Stromal cell of bone marrow (primary cell): ENCODE measurements at regions not wholly inside any gene's neighbourhood (a gene's known extent, or its start where the extent isn't known, plus 50 kb on each side); places are given as distances from the start of the nearest gene placed in this dataset.

Experiments used
- DNase-seq: peaks from one replicate; pipeline ENCODE4 v3.0.0-alpha.2; 2012; ENCODE audit warnings: low read depth

- DNase-seq: no peak
Measured at GRCh38 chr16:85327731-85328675, 215.7 kb upstream of the CIBAR2 start.

DNA sequence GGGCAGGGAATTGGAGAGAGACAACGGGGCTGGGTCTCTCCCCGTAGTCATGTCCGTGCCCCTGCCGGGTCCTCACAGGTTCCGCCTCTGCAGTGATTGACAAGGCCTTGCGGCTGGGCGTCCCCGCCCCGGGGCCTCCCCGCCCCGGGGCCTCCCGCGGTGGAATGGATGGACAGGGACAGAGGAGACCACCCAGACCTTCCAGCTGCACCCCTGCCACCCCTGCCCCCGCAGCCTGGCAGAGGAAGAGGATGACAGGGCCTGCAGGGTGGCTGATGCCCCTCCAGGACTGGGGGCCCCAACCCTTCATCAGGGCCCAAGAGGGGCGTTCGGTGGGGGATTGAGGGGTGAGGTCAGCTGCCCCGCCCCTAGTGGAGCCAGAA lies 216.4 kb upstream of the CIBAR2 start:
- no peak for DNase-seq

- no peak for DNase-seq
Measured at GRCh38 chr16:85329059-85329812, 217.0 kb upstream of the CIBAR2 start.

DNA sequence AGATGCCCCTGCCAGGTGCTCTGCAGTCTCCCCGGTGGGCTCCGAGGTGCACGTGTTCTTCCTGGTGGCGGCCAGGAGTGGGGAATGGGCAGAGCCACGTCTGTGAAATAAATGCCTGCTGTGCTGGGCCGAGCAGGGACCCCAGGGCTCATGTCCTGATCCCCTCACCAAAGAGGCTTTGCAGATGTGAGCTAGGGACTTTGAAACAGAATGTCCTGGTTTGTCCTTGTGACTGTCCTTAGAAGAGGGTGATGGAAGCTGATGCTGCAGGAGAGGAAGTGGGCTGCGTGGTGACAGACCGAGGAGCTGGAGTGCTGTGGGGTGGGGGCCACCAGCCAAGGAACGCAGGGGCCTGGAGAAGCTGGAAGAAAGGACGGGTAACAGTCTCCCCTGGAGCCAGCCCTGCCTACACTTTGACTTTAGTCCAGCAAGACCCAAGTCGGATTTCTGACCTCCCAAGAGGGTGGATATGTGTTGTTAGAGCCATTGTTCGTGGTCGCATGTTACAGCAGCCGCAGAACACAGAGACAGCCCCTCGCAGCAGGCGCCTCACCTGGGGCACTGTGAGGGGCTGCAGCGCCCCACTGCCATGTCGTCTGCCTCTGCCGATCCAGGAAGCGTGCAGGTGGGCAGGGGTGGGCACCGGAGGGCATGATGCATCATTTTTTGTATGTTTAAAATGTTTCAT lies 217.9 kb upstream of the CIBAR2 start:
- no peak for DNase-seq

DNA sequence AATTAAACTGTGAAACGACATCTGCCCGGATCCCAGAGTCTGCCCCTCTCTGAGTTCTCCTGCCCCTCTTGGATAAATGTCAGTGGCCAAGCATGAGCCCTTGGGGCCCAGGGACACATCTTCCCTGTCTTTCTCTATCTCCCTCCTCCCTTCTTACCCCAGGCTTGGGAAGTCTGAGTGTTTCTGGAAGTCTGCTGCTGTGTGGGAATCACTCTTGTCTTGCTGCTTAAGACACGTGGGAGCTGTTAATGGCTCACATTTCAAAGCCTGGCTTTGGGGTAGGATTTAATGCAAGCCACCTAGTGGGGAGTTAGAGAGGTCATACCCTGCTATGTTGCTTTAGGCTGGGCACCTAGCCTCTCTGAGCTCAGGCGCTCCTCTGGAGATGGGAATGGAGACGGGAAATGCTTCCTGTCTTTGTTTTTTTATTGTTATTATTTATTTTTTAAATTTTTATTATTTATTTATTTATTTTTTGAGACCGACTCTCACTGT lies 218.5 kb upstream of the CIBAR2 start:
- DNase-seq: peak; percentile 84

DNA sequence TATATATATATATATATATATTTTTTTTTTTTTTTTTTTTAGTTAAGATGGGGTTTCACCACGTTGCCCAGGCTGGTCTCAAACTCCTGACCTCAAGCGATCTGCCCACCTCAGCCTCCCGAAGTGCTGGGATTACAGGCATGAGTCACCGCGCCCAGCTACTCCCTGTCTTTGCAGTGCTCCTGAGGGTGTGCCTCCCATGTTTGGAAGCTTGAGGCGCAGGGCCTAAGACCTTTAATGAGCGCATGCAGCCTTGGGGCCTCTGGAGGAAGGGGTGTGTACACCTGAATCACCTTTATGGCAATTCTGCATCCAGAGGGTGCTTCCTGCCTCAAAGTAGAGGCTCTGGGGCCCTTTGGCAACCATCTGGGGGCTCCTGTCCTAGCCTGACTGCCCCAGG lies 219.4 kb upstream of the CIBAR2 start:
- no peak for DNase-seq

DNA sequence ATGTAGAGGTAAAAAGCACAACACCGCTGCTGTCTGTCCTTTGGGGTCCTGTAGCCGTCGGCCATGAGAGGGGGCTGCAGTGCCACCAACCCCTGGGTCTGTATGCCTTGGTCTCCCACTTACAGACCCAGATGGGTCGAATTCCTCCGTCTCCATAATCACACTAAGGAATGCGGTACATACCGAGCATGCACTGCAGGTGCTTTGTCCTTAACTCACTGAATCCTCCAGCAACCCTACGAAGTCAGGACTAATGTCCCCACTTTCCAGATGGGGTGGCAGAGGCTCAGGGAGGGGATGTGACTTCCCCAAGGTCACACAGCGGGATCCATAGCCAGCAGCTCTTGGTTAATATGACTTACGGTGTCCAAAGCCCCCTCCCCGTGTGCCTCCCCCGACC lies 219.9 kb upstream of the CIBAR2 start:
- no peak for DNase-seq

GRCh38 chr16:85333337-85333736 lies 221.1 kb upstream of the CIBAR2 start:
- DNase-seq: no peak

DNA sequence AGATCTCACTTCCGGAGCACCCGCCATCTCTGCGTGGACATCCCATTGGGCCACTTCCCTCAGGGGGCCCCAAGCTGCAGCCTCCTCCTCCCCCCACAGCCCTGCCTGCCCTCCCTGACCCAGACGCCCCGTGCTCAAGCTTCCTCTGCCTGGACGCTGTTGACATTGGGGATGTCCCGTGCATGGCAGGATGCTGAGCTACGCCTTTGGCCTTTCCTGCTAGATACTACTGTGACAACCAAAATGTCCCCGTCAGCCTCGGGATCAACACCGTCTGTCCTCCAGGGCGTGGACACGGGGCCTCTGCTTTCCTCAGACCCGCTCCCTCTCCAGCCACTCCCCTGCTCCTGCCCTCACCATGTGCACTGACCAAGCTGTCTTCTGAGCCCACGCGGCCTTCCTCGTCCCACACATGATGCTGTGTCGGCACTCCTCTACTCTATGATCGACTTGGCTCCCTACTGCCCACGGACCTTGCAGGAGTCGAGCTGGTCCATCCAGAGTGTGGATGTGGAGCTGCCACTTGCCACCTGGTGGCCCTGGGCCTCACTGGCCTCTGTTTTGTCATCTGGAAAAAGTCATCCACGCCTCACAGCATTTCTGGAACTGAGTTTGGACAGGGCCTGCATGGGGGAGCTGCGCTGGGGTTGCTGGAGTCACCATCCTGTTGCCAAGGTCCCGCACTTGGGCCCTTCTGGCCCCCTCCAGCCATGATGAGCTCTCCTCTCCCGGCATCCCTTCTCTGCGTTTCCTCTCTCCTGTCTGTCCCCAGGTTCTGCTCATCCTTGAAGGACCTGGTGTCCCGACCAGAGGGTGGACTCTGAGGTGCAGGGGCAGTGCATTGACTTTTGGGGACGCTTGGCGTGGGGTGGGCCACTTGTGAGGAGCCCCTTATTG lies 221.7 kb upstream of the CIBAR2 start:
- DNase-seq: no peak

DNA sequence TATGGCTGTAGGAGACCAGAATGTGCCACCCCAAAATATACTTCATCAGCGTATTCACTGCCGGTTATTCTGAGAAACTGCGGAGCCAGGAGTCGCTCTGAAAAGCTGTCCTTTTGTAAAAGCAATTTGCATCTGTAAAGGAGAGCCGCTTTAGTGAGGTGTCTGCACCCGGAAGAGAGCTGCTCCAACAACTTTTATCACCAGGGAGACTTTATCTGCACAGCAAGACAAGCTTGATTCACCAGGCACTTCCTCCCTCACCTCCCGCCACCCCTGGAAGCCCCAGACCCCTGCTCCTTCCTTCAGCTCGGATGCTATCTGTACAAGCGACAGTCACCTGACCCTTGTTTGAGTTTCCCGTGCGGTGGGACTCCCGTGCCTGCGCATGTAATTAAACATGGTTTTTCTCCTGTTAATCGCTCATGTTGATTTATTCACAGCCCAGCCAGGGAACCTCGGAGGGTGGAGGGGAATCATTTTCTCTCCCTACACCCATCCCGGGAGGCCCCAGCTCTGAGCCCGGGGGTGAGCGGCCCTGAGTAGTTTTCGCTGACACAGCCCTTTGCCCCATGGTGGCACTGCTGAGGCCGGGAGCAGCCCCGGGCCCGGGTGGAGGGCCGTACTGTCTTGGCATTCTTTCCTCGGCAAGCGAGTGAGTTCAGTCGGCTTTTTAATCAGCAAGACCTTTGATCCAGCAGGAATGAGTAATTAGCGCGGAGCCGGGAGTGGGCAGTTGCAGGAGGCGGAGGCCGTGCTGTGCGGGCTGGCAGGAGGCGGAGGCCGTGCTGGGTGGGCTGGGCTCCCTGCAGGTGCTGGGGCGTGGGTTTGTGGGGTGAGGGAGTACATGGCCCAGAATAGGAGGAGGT lies 222.7 kb upstream of the CIBAR2 start:
- no peak for DNase-seq

DNA sequence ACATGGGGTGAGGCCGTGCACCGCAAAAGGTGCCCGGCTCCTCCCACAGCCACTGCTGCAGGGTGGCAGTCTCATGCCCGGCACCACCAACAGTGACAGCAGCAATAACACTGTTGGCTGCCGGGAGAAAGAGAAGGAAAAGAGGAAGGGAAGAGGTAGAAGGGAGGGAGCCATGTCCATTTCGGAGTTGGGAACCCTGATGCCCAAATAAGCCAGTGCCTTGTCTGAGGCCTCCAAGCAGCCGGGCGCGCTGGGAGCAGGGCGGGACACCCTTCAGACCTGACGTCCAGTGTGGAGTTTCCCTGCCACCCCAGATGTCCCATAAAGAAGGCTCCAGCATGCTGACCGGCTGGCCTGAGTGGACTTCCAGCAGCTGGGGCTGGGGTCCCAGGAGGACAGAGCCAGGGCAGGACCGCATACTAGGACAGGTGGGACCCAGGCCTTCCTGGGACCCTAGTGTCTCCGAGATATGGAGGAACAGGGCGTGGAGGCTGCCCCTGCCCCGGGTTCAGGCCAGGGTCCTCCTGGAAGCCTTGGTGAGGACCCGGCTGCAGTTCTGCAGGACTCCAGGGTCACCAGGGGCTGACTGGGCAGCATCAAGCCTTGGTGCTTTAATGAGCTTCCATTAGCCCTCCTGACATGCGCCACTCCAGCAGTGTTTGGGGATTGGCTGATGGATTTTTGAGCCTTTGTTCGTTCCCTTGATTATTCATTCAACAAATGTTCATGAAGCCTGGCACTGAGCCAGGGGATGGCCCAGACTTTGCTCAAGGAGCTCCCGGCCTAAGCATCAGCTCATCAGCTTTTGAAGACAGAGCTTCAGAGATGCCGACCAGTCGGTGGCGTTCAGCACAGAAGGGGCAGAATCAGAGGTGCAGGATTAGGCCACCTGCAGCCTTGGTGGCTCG lies 223.6 kb upstream of the CIBAR2 start:
- DNase-seq: no peak

DNA sequence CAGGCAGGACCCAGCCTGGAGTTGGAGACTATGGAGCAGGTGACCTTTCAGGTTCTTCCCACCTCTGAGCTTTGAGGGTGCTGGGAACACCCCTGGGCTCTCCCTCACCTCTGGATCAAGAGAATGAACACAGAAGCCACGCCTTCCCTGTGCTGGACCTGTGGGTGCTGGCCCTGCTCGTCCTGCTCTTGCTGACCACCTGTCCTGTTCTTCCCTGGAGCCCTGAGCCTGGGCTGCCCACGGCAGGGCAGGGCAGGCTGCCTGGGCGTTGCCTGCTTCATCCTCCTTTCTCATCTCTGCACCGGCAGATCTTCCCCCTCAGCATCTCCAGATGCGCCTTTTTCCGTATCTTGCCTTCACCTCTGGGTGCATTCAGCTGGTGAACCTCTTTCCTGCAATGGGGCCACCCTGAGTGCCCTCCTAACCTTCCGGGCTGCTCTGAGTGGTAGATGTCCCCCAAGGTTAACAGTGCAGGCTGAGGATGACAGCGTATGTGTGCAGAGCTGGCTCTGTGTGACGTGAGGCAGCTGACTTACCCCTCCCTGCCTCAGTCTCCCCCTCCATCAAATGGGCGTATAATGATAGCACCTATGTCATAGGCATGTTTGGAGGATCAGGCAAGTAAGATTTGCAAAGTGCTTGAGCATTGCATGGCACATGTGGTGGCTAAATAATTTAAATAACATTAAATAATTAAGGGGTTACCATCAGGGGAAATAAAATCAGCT lies 225.8 kb upstream of the CIBAR2 start:
- DNase-seq: no peak

DNA sequence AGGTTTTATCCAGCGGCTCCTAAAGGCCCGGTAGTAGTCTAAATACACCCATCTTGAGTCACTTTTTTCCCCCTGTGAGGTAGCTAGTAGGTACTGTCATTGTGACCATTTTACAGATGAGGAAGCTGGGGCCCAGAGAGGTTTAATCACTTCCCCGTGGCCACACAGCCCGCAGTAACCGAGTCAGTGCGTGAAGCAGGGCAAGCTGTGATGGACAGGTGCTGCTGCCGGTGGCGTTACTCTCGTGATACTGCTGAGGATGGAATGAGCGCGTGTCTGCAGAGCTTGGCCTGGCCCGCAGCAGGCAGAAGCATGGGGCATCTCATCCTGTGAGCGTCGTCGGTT lies 226.3 kb upstream of the CIBAR2 start:
- no peak for DNase-seq

DNA sequence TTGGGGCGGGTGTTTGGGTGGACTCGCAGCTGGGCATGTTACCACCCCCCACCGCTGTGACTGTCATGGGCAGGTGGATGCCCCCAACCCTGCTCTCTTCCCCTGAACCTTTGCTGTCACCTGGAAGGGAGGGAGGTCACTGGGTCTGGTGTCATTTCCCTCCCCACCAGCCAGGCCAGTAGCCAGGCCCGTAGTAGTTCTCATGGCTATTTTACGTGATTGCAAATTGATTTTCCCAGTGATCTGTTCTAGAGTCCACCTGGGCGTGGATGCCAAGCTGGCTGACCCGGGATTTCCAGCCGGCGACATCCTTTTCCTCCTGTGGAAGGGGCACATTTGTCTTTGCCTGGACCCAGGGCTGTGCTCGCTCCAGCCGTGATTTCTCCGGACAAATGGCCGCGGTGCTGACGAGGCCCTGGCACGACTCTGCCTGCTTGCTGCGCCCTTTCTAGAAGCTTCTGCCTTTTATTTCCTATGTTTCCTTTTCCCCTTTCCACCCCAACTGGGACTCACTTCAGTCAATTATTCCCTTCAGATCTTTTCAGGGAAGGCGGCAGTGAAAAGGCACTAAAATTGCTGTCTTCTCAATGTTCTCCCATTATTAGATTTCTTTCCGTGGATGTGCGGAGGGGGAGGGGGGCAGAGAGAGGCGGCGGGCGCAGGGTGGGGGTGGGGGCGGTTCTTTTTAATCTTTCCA lies 226.9 kb upstream of the CIBAR2 start:
- DNase-seq: no peak

- no peak for DNase-seq
Measured at GRCh38 chr16:85341972-85342695, 229.9 kb upstream of the CIBAR2 start.

GRCh38 chr16:85344502-85345128 lies 232.3 kb upstream of the CIBAR2 start:
- no peak for DNase-seq

DNA sequence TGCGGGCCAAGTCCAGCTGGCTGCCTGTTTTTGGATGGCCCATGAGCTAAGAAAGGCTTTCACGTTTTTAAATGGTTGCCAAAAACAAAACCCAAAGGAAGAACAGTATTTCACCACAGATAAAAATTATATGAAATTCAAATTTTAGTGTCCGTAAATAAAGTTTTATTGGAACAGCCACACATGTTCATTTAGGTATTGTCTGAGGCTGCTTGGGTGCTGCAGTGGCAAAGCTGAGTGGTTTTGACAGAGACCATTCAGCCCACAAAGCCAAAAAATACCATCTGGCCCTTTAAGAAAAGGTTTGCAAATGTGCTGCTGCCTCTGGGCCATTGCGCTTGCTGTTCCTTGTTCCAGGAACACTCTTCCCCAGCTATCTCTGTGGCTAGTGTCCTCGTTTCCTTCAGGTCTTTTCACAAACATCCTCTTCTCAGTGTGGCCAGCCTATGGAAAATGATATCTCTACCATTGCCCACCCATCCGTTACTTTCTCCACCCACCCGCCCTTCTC lies 232.9 kb upstream of the CIBAR2 start:
- no peak for DNase-seq
